Neural crest cell (in vitro differentiated cells): ENCODE measurements at regions not wholly inside any gene's neighbourhood (a gene's known extent, or its start where the extent isn't known, plus 50 kb on each side); places are given as distances from the start of the nearest gene placed in this dataset.

Experiments used
- DNase-seq: peaks from one replicate; pipeline ENCODE4 v3.0.0; 2021; ENCODE audit warnings: low read depth, mixed read lengths, low spot score
- H3K27ac Mint-ChIP-seq: one replicate; pipeline ENCODE4 v1.8.0; 2021; ENCODE audit warnings: mild to moderate bottlenecking, mixed read lengths; ENCODE audit not compliant: unreplicated experiment
- H3K27me3 Mint-ChIP-seq: 2 replicates; pipeline ENCODE4 v1.8.0; 2021; ENCODE audit warnings: low read depth, mild to moderate bottlenecking, mixed read lengths
- H3K36me3 Mint-ChIP-seq: 2 replicates; pipeline ENCODE4 v1.8.0; 2021; ENCODE audit warnings: low read depth, mild to moderate bottlenecking, mixed read lengths
- H3K4me1 Mint-ChIP-seq: 2 replicates; pipeline ENCODE4 v1.8.0; 2021; ENCODE audit warnings: mixed read lengths
- H3K4me3 Mint-ChIP-seq: one replicate; pipeline ENCODE4 v1.8.0; 2021; ENCODE audit warnings: mild to moderate bottlenecking, mixed read lengths
- H3K9me3 Mint-ChIP-seq: 2 replicates; pipeline ENCODE4 v1.8.0; 2021; ENCODE audit warnings: mixed read lengths
- CTCF ChIP-seq: fragments of 200-600 bp; sonication (generic); conservative IDR thresholded peaks from 2 replicates; pipeline ENCODE4 v1.5.0; 2021; ENCODE audit warnings: antibody characterized with exemption, mild to moderate bottlenecking

DNA sequence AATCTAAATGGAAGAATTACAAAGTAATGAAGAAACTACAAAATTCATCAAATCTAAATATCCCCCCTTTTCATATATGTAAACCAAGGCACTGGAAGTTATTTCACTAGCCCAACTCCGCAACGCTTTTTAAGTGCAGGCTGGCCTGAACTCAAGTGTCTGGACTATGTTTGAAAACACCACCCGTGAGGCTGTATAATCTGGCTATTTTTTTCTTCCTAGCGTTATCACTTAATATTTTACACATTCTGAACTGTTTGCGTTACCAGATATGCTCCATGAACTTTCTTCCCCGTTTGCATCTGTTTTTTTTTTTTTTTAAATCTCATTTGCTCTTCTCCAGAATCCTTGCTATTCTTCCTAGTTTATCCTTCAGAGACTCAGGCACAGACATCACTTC is 619.5 kb upstream of the CBLB start:
- peaks cover 5% of the 10 kb centered on the region for H3K4me1 Mint-ChIP-seq
- no peaks in the 10 kb centered on the region for H3K9me3 Mint-ChIP-seq
- no peak overlapping the region for H3K4me3 Mint-ChIP-seq
- no peaks in the 10 kb centered on the region for H3K36me3 Mint-ChIP-seq
- no peak for DNase-seq
- H3K27me3 Mint-ChIP-seq: no peaks in the 10 kb centered on the region
- TF ChIP-seq CTCF: no peak
- no peak overlapping the region for H3K27ac Mint-ChIP-seq

DNA sequence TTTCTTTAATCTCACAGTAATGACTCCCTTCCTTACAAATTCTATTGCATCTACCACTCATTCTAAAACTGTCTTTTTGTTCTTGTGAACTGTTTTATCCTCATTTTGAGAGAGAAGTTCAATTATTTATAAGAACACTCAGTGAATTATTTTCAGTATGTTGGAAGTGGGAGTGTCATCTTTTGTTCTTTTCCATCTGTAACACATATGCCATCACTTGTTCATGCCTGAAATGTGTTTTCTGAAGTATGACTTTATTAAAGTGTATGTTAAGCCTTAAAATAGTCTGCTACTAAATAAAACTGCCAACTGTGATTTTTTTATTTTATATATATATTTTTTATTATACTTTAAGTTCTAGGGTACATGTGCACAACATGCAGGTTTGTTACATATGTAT is 623.0 kb upstream of the CBLB start:
- no peak overlapping the region for H3K27ac Mint-ChIP-seq
- TF ChIP-seq CTCF: no peak
- H3K9me3 Mint-ChIP-seq: no peaks in the 10 kb centered on the region
- no peaks in the 10 kb centered on the region for H3K36me3 Mint-ChIP-seq
- no peak overlapping the region for H3K4me3 Mint-ChIP-seq
- no peaks in the 10 kb centered on the region for H3K4me1 Mint-ChIP-seq
- no peak for DNase-seq
- no peaks in the 10 kb centered on the region for H3K27me3 Mint-ChIP-seq

GRCh38 chr3:106508331-106508893 is 639.6 kb upstream of the CBLB start:
- DNase-seq: no peak
- Mint-ChIP-seq H3K27ac (no peak overlapping the region), H3K9me3 (peaks cover 3% of the 10 kb centered on the region), H3K4me3 (no peak overlapping the region), H3K27me3 (no peaks in the 10 kb centered on the region), H3K36me3 (no peaks in the 10 kb centered on the region), H3K4me1 (no peaks in the 10 kb centered on the region)
- no peak for TF ChIP-seq CTCF

DNA sequence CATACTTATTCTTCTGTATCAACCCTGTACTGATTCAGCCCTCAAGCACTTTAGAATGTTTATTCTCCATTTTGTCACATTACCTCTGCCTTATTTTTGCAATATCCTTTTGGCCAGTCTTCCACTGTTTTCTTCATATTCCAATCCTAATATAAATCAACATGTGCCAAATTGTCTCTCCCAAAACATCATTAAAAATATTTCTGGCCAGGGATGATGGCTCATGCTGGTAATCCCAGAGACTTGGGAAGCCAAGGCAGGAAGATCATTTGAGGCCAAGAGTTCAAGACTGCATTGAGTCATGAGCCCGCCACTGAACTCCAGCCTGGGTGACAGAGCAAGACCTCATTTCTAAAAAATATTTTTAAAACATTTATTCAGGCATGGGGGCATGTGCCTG is 641.4 kb upstream of the CBLB start:
- H3K4me3 Mint-ChIP-seq: no peak overlapping the region
- H3K27me3 Mint-ChIP-seq: no peaks in the 10 kb centered on the region
- TF ChIP-seq CTCF: no peak
- no peaks in the 10 kb centered on the region for H3K36me3 Mint-ChIP-seq
- DNase-seq: no peak
- no peak overlapping the region for H3K27ac Mint-ChIP-seq
- H3K4me1 Mint-ChIP-seq: peaks cover 4% of the 10 kb centered on the region
- H3K9me3 Mint-ChIP-seq: peaks cover 3% of the 10 kb centered on the region

DNA sequence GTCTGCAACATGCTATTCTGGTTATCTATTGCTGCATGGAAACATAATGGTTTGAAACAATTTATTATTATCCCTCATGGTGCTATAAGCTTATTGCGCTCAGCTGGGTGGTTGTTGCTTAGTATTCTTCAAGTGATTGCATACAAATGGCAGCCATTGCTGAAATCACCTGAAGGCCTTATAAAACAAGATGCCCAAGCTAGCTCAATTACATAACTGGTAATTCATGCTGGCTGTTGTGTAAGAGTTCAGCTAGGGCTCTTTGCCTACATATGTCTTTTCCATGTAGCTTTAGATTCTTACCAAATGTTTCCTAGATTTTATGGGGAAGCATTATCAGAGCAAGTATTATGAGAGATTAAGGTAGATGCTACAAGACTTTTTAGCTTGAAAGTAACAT is 644.0 kb upstream of the CBLB start:
- no peak for DNase-seq
- no peak overlapping the region for H3K27ac Mint-ChIP-seq
- no peaks in the 10 kb centered on the region for H3K36me3 Mint-ChIP-seq
- H3K27me3 Mint-ChIP-seq: no peaks in the 10 kb centered on the region
- peaks cover 3% of the 10 kb centered on the region for H3K9me3 Mint-ChIP-seq
- no peak for TF ChIP-seq CTCF
- no peak overlapping the region for H3K4me3 Mint-ChIP-seq
- H3K4me1 Mint-ChIP-seq: peaks cover 4% of the 10 kb centered on the region

DNA sequence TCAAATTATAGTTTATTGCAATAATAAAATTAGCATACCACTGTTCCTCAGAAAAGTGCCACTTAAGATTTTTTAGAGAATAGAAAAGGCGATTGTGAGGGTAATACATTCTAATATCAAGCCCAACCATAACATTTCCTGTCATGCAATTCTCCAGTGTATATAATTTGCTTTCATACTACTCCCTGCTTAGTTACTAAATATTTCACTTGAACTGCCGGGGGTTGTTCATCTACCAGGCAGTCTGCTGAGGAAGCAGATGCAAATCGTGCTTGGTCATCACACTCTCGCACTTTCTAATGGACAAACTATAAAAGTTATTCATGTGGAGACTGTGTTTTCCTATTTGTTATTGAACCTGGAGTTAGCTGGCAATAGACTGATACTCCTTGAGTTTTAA is 645.6 kb upstream of the CBLB start:
- Mint-ChIP-seq H3K9me3 (peaks cover 3% of the 10 kb centered on the region), H3K4me1 (peaks cover 4% of the 10 kb centered on the region), H3K36me3 (no peaks in the 10 kb centered on the region), H3K27me3 (no peaks in the 10 kb centered on the region), H3K27ac (no peak overlapping the region), H3K4me3 (no peak overlapping the region)
- no peak for DNase-seq
- TF ChIP-seq CTCF: no peak
